ENCODE measurements at regions not wholly inside any gene's neighbourhood (a gene's known extent, or its start where the extent isn't known, plus 50 kb on each side); places are given as distances from the start of the nearest gene placed in this dataset.

DNA sequence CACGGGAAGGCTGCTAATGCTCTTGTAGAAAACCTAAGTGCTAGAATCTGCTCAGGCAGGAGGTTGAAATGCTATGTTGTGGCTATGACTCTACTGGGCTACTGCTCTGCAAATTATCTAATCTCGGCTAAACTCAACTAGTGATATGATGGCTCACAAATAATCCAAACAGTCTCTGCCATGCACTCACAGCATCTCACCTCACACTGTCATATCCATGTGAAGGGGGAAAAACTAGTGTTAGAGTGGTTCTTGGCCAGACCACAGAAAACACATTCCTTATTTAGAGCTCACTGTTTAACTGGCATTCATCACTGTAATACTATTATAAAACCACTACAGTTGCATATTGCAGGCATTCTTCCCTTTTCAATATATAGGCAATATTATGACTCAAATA lies 81.8 kb upstream of the DST start:
- TF ChIP-seq, protein P1, sequence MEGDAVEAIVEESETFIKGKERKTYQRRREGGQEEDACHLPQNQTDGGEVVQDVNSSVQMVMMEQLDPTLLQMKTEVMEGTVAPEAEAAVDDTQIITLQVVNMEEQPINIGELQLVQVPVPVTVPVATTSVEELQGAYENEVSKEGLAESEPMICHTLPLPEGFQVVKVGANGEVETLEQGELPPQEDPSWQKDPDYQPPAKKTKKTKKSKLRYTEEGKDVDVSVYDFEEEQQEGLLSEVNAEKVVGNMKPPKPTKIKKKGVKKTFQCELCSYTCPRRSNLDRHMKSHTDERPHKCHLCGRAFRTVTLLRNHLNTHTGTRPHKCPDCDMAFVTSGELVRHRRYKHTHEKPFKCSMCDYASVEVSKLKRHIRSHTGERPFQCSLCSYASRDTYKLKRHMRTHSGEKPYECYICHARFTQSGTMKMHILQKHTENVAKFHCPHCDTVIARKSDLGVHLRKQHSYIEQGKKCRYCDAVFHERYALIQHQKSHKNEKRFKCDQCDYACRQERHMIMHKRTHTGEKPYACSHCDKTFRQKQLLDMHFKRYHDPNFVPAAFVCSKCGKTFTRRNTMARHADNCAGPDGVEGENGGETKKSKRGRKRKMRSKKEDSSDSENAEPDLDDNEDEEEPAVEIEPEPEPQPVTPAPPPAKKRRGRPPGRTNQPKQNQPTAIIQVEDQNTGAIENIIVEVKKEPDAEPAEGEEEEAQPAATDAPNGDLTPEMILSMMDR (IDR thresholded peaks at IDR 0.05) = no peak
- TF ChIP-seq EZH2 (IDR thresholded peaks at IDR 0.05; ENCODE audit: borderline replicate concordance, insufficient read depth, low read depth, low read length, poor library complexity, severe bottlenecking) = no peak

Data from B cell (primary cell).